MG63 (cell line): ENCODE measurements at regions not wholly inside any gene's neighbourhood (a gene's known extent, or its start where the extent isn't known, plus 50 kb on each side); places are given as distances from the start of the nearest gene placed in this dataset.
"Not testable (repeated sequence)": the region's sequence is repeated elsewhere in the genome, so short reads cannot be mapped to it uniquely, and the experiment has no call there.

Experiments used
- DNase-seq: peaks from one replicate; pipeline ENCODE4 v3.0.0-alpha.2; 2020
- H3K27me3 ChIP-seq: fragments of 250-450 bp; sonication (Bioruptor Pico); 2 replicates; pipeline ENCODE4 v1.5.1; 2020; ENCODE audit warnings: mild to moderate bottlenecking, moderate library complexity
- H3K36me3 ChIP-seq: fragments of 250-450 bp; sonication (Bioruptor Pico); 2 replicates; pipeline ENCODE4 v1.5.1; 2020; ENCODE audit warnings: mild to moderate bottlenecking, moderate library complexity
- H3K4me3 ChIP-seq: fragments of 250-450 bp; sonication (Bioruptor Pico); 2 replicates; pipeline ENCODE4 v1.5.1; 2020; ENCODE audit warnings: mild to moderate bottlenecking, moderate library complexity
- H3K9me3 ChIP-seq: fragments of 250-450 bp; sonication (Bioruptor Pico); 2 replicates; pipeline ENCODE4 v1.5.1; 2020; ENCODE audit warnings: mild to moderate bottlenecking, moderate library complexity

DNA sequence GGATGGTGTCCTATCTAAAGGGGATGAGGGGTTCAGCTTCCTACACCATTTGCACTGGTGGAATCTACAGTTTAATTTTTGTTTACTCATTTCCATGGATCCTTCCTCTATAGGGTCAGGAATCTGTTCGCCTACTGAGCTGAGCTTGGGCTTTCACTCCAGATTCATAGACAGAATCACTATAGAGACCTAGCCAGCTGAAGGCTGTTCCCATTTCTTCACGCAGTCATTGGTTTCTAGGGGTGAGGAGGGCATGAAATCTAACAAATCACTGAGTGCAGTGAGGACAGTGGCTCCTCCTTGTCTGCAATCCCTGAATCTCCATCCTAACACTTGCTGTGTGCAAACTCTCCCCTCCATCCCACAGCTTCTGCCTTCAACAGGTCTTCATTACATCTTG is 578.5 kb downstream of the TSN start:
- Histone ChIP-seq H3K4me3 (no peak overlapping the region), H3K27me3 (no peaks in the 10 kb centered on the region), H3K9me3 (no peaks in the 10 kb centered on the region), H3K36me3 (no peaks in the 10 kb centered on the region)
- DNase-seq: no peak

- Histone ChIP-seq H3K9me3 (no peaks in the 10 kb centered on the region), H3K4me3 (no peak overlapping the region)
- no peak for DNase-seq
Observed at GRCh38 chr2:122338000-122338399, 582.5 kb downstream of the TSN start.

DNA sequence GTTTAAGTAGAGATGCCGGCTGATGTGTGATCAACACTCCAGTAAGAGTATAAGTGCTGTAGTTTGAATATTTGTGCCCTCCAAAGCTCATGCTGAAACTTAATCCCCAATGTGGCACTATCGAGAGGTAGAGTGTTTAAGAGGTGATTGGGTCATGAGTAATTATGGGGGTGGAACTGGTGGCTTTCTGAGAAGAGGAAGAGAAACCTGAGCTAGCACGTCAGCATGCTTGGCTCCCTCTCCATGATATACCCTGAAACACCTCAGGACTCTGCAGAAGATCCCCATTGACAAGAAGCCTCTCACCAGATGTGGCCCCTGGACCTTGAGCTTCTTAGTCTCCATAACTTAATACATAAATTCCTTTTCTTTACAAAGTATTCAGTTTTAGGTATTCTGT is 584.8 kb downstream of the TSN start:
- Histone ChIP-seq H3K9me3 (no peaks in the 10 kb centered on the region), H3K4me3 (no peak overlapping the region), H3K36me3 (no peaks in the 10 kb centered on the region), H3K27me3 (no peaks in the 10 kb centered on the region)
- no peak for DNase-seq

More at GRCh38 chr2:122338000-122338399, 582.5 kb downstream of the TSN start:
- Histone ChIP-seq H3K27me3 (no peaks in the 10 kb centered on the region), H3K36me3 (no peaks in the 10 kb centered on the region)

DNA sequence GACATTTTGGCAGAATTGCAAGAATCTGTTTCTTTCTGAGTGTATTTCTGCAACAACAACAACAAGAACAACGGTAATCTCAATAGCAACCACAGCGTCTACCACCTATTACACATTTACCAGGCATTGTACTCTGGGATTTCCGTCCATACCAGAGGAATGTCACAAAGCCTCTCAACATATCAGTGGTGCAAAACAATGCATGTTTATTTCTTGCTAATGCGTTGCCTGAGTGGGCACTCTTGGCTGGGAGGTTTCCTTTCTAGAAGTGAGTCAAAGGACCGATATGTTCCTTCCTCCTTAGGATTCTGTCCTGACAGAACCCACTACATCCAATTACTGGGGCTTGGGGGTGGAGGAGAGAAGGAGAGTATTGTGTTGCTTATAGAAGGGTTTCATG is 585.6 kb downstream of the TSN start:
- no peak overlapping the region for H3K4me3 ChIP-seq
- no peaks in the 10 kb centered on the region for H3K36me3 ChIP-seq
- no peak for DNase-seq
- H3K27me3 ChIP-seq: no peaks in the 10 kb centered on the region
- H3K9me3 ChIP-seq: no peaks in the 10 kb centered on the region

DNA sequence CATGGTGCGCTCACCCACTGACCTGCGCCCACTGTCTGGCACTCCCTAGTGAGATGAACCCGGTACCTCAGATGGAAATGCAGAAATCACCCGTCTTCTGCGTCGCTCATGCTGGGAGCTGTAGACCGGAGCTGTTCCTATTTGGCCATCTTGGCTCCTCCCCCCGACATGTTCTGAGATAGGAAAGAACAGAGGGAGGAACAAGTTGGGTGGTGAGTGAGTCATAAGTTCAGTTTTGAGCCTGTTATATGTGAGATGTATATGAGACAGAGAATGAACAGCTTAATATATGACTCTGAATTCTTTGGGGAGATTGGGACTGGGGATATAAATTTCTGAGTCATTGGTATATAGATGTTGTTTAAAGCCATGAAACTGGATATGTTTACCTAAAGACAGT is 596.7 kb downstream of the TSN start:
- H3K9me3 ChIP-seq, H3K4me3 ChIP-seq, DNase-seq, H3K36me3 ChIP-seq, H3K27me3 ChIP-seq: not testable (repeated sequence)

- Histone ChIP-seq H3K27me3 (no peaks in the 10 kb centered on the region), H3K36me3 (no peaks in the 10 kb centered on the region), H3K9me3 (no peaks in the 10 kb centered on the region), H3K4me3 (no peak overlapping the region)
- DNase-seq: no peak
Observed at GRCh38 chr2:122357998-122358397, 602.5 kb downstream of the TSN start.

DNA sequence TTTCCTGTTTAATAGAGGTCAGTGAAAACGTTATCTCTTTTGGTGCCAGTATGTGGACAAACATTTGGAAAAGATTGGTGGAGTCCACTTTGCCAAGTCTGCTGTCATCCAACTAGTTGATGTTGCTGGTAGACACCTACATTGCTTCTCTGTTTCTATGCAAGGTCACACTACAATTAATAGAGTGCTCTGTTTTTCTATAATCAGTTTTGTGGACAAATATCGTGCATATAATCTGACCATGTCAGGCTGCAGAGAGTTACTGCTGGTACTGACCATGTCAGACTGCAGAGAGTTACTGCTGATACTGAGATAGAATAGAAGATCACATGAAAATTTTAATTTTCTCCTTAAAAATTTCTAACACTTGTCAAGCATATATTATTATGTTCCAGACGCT is 603.3 kb downstream of the TSN start:
- DNase-seq: no peak
- no peaks in the 10 kb centered on the region for H3K27me3 ChIP-seq
- no peaks in the 10 kb centered on the region for H3K9me3 ChIP-seq
- H3K36me3 ChIP-seq: no peaks in the 10 kb centered on the region
- H3K4me3 ChIP-seq: no peak overlapping the region

DNA sequence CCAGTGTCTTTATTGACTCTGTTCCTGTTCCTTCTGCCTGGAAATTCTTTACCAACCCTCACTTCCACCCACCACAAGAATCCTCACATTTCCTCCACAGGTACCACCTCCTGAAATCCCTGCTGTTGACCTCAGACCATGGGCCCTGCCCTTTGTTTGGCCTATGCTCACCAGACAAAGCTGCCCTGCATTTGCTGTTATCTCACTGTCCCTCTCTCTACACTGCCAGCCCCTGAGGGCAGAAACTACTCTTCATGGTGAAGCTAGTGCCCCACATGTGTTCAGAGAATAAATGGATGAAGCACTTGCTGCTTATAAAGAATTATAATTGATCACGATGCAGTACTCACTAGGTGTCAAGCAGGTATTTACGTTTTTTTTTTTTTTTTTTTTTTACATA is 608.4 kb downstream of the TSN start:
- Histone ChIP-seq H3K36me3 (no peaks in the 10 kb centered on the region), H3K9me3 (no peaks in the 10 kb centered on the region), H3K27me3 (no peaks in the 10 kb centered on the region), H3K4me3 (no peak overlapping the region)
- DNase-seq: no peak

DNA sequence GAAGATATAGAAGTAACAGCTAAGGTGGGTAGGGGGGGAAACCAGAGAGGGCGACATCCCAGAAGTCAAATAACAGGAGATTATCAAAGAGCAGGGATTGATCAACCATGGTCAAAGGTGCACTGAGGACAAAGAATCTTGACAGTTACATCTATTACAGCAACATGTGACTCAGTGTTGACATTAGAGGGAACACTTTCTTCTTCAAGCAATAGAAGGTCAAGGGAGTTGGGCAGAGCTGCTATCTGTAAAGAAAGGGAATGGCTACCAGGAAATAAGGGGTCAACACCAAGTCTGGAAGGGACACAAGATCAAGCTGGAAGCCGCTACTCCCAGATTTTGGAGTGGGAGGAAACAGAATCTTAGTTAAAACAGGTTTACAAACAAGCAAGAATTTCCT is 611.0 kb downstream of the TSN start:
- no peaks in the 10 kb centered on the region for H3K36me3 ChIP-seq
- no peak overlapping the region for H3K4me3 ChIP-seq
- DNase-seq: no peak
- no peaks in the 10 kb centered on the region for H3K9me3 ChIP-seq
- H3K27me3 ChIP-seq: no peaks in the 10 kb centered on the region

DNA sequence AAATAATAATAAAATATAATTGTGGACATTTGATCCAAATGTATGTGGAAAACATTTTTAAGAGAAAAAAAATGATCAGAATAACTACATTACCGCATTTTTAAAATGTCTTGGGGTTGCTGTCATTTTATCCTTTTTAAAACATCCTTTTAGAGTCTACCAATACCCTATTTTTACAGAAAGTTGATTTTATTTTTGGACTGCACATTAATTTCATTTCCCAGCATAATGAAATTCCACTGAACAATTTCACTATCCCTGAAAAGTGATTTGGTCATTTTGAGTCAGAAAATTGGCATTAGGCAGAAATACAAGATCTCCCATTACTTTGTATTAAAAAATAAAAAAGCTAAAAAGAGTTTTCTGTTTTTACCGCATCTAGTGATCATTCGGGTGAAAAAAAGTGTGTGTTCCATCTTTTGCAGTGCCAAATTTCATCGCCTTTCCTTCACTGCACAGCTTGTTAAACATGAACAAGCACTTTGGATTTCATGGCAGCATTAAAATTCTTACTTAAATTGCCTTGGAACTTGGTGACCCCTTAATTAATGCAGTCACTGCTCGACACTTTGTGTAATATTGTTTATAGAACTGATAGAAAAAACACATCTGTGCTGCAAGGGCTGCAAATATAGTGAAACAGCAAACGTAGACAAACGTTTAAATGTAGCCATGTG is 611.7 kb downstream of the TSN start:
- Histone ChIP-seq H3K9me3 (no peaks in the 10 kb centered on the region), H3K4me3 (no peak overlapping the region), H3K27me3 (no peaks in the 10 kb centered on the region), H3K36me3 (no peaks in the 10 kb centered on the region)
- no peak for DNase-seq

DNA sequence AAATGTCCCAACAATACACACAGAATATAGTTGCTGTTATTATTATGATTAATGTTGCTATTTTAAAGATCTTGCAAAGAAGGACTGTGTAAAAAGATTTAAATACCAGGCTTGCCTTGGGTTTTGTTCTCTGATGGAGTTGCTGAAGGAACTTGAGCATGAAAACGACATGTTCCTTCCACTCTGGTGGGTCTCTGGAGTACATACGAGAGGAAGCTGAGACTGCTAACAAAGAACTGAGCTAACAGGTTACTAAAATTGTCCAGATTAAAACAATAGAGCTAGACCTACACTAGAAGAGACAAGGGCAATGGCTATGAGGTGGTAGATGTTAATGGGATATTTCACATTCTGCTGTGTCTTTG is 612.2 kb downstream of the TSN start:
- H3K36me3 ChIP-seq: no peaks in the 10 kb centered on the region
- no peak overlapping the region for H3K4me3 ChIP-seq
- DNase-seq: no peak
- no peaks in the 10 kb centered on the region for H3K9me3 ChIP-seq
- no peaks in the 10 kb centered on the region for H3K27me3 ChIP-seq

DNA sequence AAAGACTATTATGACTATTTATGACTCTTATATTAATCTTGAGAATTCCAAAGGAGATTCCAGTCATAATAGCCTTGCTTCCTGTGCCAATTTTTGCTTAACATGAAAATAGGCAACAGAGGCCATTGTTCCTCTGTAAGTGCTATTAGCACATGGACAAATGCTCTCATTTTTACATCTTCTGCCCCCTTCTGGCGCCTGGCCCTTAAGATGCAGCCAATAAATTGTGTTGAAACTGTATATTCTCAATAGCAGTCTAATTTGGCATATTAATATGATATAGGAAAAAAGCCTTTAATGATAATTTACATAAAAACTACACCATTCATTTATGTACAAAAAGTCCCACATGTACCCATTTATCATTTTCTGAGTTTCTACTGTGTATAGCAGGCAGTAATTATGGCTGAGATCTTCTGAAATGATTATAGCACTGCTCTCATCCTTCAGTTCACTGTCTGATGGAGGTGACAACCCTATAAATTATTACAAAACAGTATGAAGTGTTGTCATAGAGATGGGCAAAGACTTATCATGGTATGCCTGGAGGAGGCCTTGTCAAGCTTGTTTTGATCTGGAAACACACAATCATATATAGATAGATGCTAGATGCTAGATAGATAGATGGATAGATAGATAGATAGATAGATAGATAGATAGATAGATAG is 613.3 kb downstream of the TSN start:
- no peak for DNase-seq

GRCh38 chr2:122378521-122378920 is 623.1 kb downstream of the TSN start:
- 0 out of 2 replicates have a peak, but pooled peaks cover 2% of the 10 kb centered on the region for H3K27me3 ChIP-seq
- DNase-seq: no peak
- H3K36me3 ChIP-seq: no peaks in the 10 kb centered on the region
- no peak overlapping the region for H3K4me3 ChIP-seq
- H3K9me3 ChIP-seq: no peaks in the 10 kb centered on the region

More for the DNA sequence above, 613.3 kb downstream of the TSN start:
- Histone ChIP-seq H3K4me3 (no peak overlapping the region), H3K36me3 (no peaks in the 10 kb centered on the region), H3K9me3 (no peaks in the 10 kb centered on the region), H3K27me3 (no peaks in the 10 kb centered on the region)

DNA sequence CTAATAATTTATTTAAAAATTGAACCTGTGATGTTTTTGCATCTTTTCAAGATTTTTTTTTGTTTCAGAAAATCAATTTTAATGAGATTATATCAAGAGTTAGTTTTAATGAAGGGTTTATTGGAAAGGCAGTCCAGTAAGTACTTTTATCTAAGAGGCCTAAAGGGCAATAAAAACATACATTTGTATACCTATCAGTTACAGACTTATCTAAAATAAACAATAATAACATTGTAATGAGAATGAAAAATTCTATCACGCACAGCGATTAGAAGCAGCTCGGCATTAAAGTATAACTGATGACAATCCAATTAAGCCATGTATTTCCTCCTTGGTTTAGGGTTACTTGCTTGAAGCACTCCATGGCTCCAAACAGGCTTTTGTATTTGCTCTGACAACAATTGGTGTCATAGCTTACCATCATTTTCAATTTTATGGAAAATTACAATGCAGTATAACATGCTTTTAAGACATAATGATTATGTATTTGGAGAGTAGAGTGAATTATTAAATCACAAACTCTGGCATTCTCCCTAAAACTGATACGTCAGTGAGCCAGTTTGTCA is 629.4 kb downstream of the TSN start:
- Histone ChIP-seq H3K27me3 (no peaks in the 10 kb centered on the region), H3K9me3 (no peaks in the 10 kb centered on the region; the same call in 1 of the 2 replicates), H3K36me3 (no peaks in the 10 kb centered on the region)

GRCh38 chr2:122388208-122388607 is 632.8 kb downstream of the TSN start:
- Histone ChIP-seq H3K4me3 (no peak overlapping the region), H3K36me3 (no peaks in the 10 kb centered on the region), H3K27me3 (no peaks in the 10 kb centered on the region), H3K9me3 (no peaks in the 10 kb centered on the region; the same call in 1 of the 2 replicates)
- no peak for DNase-seq

More for the DNA sequence above, 629.4 kb downstream of the TSN start:
- no peak for DNase-seq
- no peak overlapping the region for H3K4me3 ChIP-seq

- no peak for DNase-seq
- no peak overlapping the region for H3K4me3 ChIP-seq
- H3K27me3 ChIP-seq: no peaks in the 10 kb centered on the region
- no peaks in the 10 kb centered on the region for H3K36me3 ChIP-seq
- H3K9me3 ChIP-seq: no peaks in the 10 kb centered on the region; the same call in 1 of the 2 replicates
Observed at GRCh38 chr2:122389694-122390093, 634.2 kb downstream of the TSN start.

- H3K9me3 ChIP-seq: no peaks in the 10 kb centered on the region; the same call in 1 of the 2 replicates
- no peaks in the 10 kb centered on the region for H3K27me3 ChIP-seq
- no peaks in the 10 kb centered on the region for H3K36me3 ChIP-seq
- H3K4me3 ChIP-seq: no peak overlapping the region
- DNase-seq: no peak
Observed at GRCh38 chr2:122390406-122390805, 635.0 kb downstream of the TSN start.

DNA sequence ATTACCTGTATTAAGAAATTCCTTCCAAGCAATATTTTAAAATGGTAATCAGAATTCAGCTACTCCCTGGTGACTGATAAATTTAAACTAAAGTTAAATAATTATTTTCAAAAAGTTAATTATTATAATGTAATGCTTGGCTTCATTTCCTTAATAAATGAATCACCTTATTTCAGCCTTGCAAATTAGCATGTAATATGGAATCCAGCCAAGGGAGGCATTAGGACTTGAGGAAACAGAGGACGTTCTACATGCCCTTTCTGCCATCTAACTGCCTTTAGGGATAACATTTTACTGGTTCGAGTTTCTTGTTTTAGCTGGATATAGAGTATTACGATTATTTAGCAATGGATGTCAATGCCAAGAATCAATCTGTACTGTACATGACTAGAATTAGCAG is 636.3 kb downstream of the TSN start:
- DNase-seq: no peak

More for the DNA sequence above, 636.3 kb downstream of the TSN start:
- no peaks in the 10 kb centered on the region for H3K36me3 ChIP-seq
- no peak overlapping the region for H3K4me3 ChIP-seq
- no peaks in the 10 kb centered on the region for H3K27me3 ChIP-seq
- H3K9me3 ChIP-seq: no peaks in the 10 kb centered on the region; the same call in 1 of the 2 replicates
